GM06990 (cell line): ENCODE measurements at regions not wholly inside any gene's neighbourhood (a gene's known extent, or its start where the extent isn't known, plus 50 kb on each side); places are given as distances from the start of the nearest gene placed in this dataset.

Experiments used
- DNase-seq: peaks from one replicate; pipeline ENCODE4 v3.0.0-alpha.2; 2011; ENCODE audit not compliant: insufficient read length; ENCODE audit errors: extremely low read depth
- H3K27me3 ChIP-seq: replicated peaks from 2 replicates; pipeline ENCODE4 v1.6.0; 2011; ENCODE audit warnings: low read length; ENCODE audit not compliant: control insufficient read depth, insufficient read depth
- H3K36me3 ChIP-seq: 2 replicates; pipeline ENCODE4 v1.5.1; 2011; ENCODE audit warnings: low read length; ENCODE audit not compliant: control insufficient read depth, insufficient read depth
- H3K4me3 ChIP-seq: replicated peaks from 2 replicates; pipeline ENCODE4 v1.5.1; 2011; ENCODE audit warnings: low read depth, mild to moderate bottlenecking, control low read depth, low read length
- CTCF ChIP-seq: IDR thresholded peaks from 2 replicates; pipeline ENCODE4 v1.5.1; 2011; ENCODE audit warnings: low read length, control low read depth, mild to moderate bottlenecking, inconsistent platforms; ENCODE audit not compliant: insufficient read depth, poor library complexity, severe bottlenecking

- no peak for DNase-seq
- H3K4me3 ChIP-seq = no peak overlapping the region
- no peak for TF ChIP-seq CTCF
- no peaks in the 10 kb centered on the region; the same call in none of the 2 replicates for H3K27me3 ChIP-seq
- no peaks in the 10 kb centered on the region for H3K36me3 ChIP-seq
These were observed 83.6 kb upstream of the CXCL12 start for GRCh38 chr10:44468525-44468924.

- Histone ChIP-seq H3K36me3 (no peaks in the 10 kb centered on the region), H3K4me3 (no peak overlapping the region), H3K27me3 (no peaks in the 10 kb centered on the region; the same call in none of the 2 replicates)
- no peak for DNase-seq
- no peak for TF ChIP-seq CTCF
These were observed 84.1 kb upstream of the CXCL12 start for GRCh38 chr10:44468965-44469364.

- Histone ChIP-seq H3K27me3 (no peaks in the 10 kb centered on the region; the same call in none of the 2 replicates), H3K4me3 (no peak overlapping the region), H3K36me3 (no peaks in the 10 kb centered on the region)
- TF ChIP-seq CTCF = no peak
- no peak for DNase-seq
These were observed 85.9 kb upstream of the CXCL12 start for GRCh38 chr10:44470784-44471183.

GRCh38 chr10:44471410-44471809 lies 86.5 kb upstream of the CXCL12 start:
- Histone ChIP-seq H3K27me3 (no peaks in the 10 kb centered on the region; the same call in none of the 2 replicates), H3K36me3 (no peaks in the 10 kb centered on the region), H3K4me3 (no peak overlapping the region)
- no peak for TF ChIP-seq CTCF
- no peak for DNase-seq

DNA sequence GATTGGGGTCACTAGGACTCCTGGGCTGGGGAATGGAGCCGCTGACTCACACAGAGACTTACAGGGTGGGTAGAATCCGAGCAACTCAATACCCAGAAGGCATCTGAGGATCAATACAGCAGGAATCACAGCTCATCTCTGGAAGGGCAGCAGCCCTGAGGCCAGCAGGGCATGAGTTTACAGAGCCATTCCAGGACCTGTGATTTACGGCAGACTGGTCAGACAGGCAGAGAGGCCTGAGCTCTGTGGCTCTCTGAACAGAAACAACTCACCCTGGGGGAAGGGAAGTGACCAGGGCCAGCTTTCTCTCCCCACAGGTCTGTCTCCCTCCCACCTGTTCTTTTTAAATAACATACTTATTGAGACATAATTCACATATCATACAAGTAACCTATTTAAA lies 88.2 kb upstream of the CXCL12 start:
- TF ChIP-seq CTCF = no peak
- no peaks in the 10 kb centered on the region for H3K36me3 ChIP-seq
- no peak for DNase-seq
- H3K27me3 ChIP-seq = no peaks in the 10 kb centered on the region; the same call in none of the 2 replicates
- no peak overlapping the region for H3K4me3 ChIP-seq

- DNase-seq = no peak
- Histone ChIP-seq H3K4me3 (no peak overlapping the region), H3K27me3 (no peaks in the 10 kb centered on the region; the same call in 1 of the 2 replicates), H3K36me3 (no peaks in the 10 kb centered on the region)
- TF ChIP-seq CTCF = no peak
These were observed 91.6 kb upstream of the CXCL12 start for GRCh38 chr10:44476409-44477045.
